C4-2B (cell line): ENCODE measurements at regions not wholly inside any gene's neighbourhood (a gene's known extent, or its start where the extent isn't known, plus 50 kb on each side); places are given as distances from the start of the nearest gene placed in this dataset.
"Not testable (repeated sequence)": the region's sequence is repeated elsewhere in the genome, so short reads cannot be mapped to it uniquely, and the experiment has no call there.

Source experiments
- H3K27ac ChIP-seq: fragments of 450-650 bp; 2 replicates; pipeline ENCODE4 v1.5.1; 2017
- CTCF ChIP-seq: fragments of 450-650 bp; conservative IDR thresholded peaks from 2 replicates; pipeline ENCODE4 v1.5.1; 2017; ENCODE audit warnings: mild to moderate bottlenecking
- ZFX ChIP-seq: fragments of 450-650 bp; IDR thresholded peaks from 2 replicates; pipeline ENCODE4 v1.6.1; 2017

DNA sequence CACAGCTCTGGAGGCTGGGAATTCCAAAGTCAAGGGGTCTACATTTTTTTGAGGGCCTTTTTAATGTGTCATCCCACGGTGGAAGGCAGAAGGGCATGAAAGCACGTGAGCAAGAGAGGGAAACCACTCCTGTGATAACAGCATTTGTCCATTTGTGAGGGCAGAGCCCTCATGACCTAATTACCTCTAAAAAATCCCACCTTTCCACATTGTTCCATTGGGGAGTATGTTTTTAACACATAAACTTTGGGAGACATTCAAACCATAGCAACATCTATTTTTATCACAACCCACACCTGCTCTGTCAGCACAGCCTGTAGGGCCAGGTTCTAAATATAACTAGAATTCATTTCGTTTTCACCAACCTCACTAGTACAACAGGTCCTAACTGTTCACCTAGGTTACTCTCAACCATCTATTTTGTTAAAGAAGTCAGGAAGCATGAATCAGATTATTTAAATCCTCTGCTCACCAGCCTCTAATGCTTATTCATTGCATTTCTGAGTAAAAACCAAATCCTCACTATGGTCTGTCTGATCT is 92.2 kb upstream of the DPP10 start:
- no peak for TF ChIP-seq ZFX
- TF ChIP-seq CTCF, result no peak
- no peak overlapping the region for H3K27ac ChIP-seq

DNA sequence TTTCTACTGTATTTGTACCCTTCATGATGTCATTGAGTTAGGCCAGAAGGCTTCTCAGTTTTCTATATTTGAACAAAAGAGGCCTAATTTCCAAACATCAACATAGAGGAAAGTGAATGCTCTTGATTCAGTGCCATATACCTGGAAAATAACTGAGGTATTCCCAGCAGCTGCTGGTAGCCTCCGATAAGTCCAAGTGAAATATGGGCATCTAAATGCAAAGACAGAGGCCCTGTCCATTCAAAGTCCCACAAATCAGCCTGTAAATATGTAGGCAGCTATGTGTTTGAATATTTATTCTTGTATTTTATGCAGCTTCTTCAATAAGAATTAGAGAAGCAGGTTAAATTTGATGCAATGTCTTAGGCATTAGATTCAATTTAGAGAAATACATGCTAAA is 89.5 kb upstream of the DPP10 start:
- no peak overlapping the region for H3K27ac ChIP-seq
- TF ChIP-seq CTCF, result no peak
- no peak for TF ChIP-seq ZFX

- no peak overlapping the region for H3K27ac ChIP-seq
- TF ChIP-seq ZFX (no peak), CTCF (no peak)
Observed at GRCh38 chr2:114354199-114354598, 88.2 kb upstream of the DPP10 start.

DNA sequence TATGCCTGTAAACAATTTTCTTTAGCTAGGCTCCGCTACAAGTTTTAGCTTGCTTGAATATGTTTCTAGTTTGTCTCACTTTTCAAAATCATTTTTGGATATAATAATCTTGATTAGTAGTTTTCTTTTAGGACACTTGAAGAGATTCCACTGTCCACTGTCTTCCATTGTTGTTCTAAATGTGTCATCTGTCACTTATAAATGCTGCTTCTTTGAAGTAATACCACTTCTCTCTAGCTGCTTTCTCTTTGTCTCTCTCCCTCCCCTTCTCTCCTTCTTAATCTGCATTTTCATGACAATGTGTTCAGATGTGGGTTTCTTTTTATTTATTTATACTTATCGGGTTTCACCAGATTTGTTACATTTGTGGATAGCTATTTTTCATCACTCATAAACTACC is 73.7 kb upstream of the DPP10 start:
- no peak overlapping the region for H3K27ac ChIP-seq
- TF ChIP-seq CTCF, result no peak
- TF ChIP-seq ZFX, result no peak

DNA sequence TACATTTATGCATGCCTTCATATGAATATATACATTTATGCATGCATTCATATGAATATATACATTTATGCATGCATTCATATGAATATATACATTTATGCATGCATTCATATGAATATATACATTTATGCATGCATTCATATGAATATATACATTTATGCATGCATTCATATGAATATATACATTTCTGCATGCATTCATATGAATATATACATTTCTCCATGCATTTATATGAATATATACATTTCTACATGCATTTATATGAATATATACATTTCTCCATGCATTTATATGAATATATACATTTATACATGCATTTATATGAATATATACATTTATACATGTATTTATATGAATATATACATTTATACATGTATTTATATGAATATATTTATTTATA is 70.7 kb upstream of the DPP10 start:
- H3K27ac ChIP-seq, result not testable (repeated sequence)

DNA sequence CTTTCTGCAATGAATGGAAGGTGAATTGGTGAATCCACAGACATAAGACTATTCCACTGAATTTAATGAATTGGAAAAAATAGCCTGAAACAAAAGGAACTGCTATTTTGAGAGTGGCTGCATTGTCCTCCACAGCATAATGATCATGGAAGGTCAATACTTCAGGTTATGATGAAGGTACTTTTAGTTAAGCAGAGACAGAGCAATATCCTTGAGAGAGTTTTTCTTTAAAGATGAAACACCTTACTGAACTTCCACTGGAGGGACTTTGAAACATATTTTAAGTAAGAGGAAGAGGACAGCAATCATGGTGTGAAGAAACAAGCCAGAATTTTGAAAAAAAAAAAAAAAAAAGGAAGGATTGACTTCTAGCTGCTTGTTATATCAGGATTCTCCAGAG is 68.8 kb upstream of the DPP10 start:
- TF ChIP-seq ZFX (no peak), CTCF (no peak)
- H3K27ac ChIP-seq, result no peak overlapping the region

DNA sequence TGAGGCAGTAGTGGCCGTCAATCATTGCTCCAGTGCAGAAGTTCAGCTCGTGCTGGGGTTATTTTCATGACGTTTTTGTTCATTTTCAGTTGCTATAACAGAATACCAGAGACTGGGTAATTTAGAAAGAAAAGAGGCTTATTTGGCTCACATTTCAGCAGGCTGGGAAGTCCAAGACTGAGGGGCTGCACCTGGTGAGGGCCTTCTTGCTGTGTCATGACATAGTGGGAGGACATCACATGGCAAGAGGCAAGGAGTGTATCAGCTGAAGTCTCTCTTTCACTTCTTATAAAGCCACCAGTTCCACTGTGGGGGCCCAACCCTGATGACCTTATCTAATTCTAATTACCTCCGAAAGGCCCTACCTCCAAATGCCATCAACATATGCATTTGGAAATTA is 58.0 kb upstream of the DPP10 start:
- TF ChIP-seq ZFX (no peak), CTCF (no peak)

DNA sequence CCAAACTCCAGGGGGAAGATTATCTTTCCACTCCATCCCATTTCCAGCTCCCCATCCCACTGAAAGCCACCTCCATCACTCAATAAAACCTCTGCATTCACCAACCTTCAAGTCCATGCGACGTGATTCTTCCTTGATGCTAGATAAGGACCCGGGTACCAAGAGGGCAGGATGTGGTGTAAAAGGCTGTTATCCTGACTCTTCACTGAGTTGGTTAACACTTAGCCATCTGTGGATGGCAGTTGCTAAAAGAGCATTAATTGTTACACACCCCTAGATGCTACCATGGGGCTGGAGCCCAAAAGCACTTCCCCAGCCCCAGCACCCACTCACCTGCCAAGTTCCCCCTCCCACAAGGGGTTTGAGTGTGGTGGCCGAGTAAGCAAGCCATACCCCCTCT is 53.4 kb upstream of the DPP10 start:
- no peak overlapping the region for H3K27ac ChIP-seq
- no peak for TF ChIP-seq CTCF
- no peak for TF ChIP-seq ZFX

More for the DNA sequence above, 58.0 kb upstream of the DPP10 start:
- H3K27ac ChIP-seq, result no peak overlapping the region
